GM21529 (cell line): ENCODE measurements at regions not wholly inside any gene's neighbourhood (a gene's known extent, or its start where the extent isn't known, plus 50 kb on each side); places are given as distances from the start of the nearest gene placed in this dataset.

Experiments
- ATAC-seq: cut with Tn5 transposase; IDR thresholded peaks from one replicate; pipeline ENCODE4 v1.9.1; 2021; ENCODE audit not compliant: unreplicated experiment

- ATAC-seq: no peak
These were observed 620.1 kb upstream of the GCFC2 start for GRCh38 chr2:76330865-76331264.

- ATAC-seq: no peak
These were observed 615.9 kb upstream of the GCFC2 start for GRCh38 chr2:76326636-76327035.

GRCh38 chr2:76323381-76323780 is 612.7 kb upstream of the GCFC2 start:
- no peak for ATAC-seq

GRCh38 chr2:76320716-76321115 is 610.0 kb upstream of the GCFC2 start:
- no peak for ATAC-seq

GRCh38 chr2:76318848-76319360 is 608.2 kb upstream of the GCFC2 start:
- ATAC-seq: no peak

GRCh38 chr2:76316691-76317090 is 606.0 kb upstream of the GCFC2 start:
- ATAC-seq: no peak

GRCh38 chr2:76314271-76315020 is 603.7 kb upstream of the GCFC2 start:
- no peak for ATAC-seq

GRCh38 chr2:76312236-76312635 is 601.5 kb upstream of the GCFC2 start:
- no peak for ATAC-seq

- no peak for ATAC-seq
These were observed 601.0 kb upstream of the GCFC2 start for GRCh38 chr2:76311728-76312127.

GRCh38 chr2:76310894-76311633 is 600.3 kb upstream of the GCFC2 start:
- no peak for ATAC-seq

GRCh38 chr2:76307495-76307894 is 596.8 kb upstream of the GCFC2 start:
- no peak for ATAC-seq

- ATAC-seq: no peak
These were observed 587.3 kb upstream of the GCFC2 start for GRCh38 chr2:76298041-76298440.

- no peak for ATAC-seq
These were observed 585.7 kb upstream of the GCFC2 start for GRCh38 chr2:76296438-76296837.

- ATAC-seq: no peak
These were observed 585.0 kb upstream of the GCFC2 start for GRCh38 chr2:76295762-76296161.

- no peak for ATAC-seq
These were observed 577.9 kb upstream of the GCFC2 start for GRCh38 chr2:76288598-76288997.

GRCh38 chr2:76288146-76288545 is 577.4 kb upstream of the GCFC2 start:
- ATAC-seq: no peak

GRCh38 chr2:76283350-76283749 is 572.6 kb upstream of the GCFC2 start:
- no peak for ATAC-seq

GRCh38 chr2:76281156-76281841 is 570.6 kb upstream of the GCFC2 start:
- ATAC-seq: no peak

- no peak for ATAC-seq
These were observed 570.0 kb upstream of the GCFC2 start for GRCh38 chr2:76280686-76281085.

- ATAC-seq: no peak
These were observed 568.4 kb upstream of the GCFC2 start for GRCh38 chr2:76279142-76279541.

GRCh38 chr2:76275788-76276187 is 565.1 kb upstream of the GCFC2 start:
- no peak for ATAC-seq

GRCh38 chr2:76274676-76275075 is 564.0 kb upstream of the GCFC2 start:
- ATAC-seq: no peak
